Left colon (tissue), 2 donors: ENCODE measurements at regions not wholly inside any gene's neighbourhood (a gene's known extent, or its start where the extent isn't known, plus 50 kb on each side); places are given as distances from the start of the nearest gene placed in this dataset.

ENCODE experiments used
- ATAC-seq: fragments of 200-7000 bp; cut with Tn5 transposase; one replicate; pipeline ENCODE4 v1.9.1; 2020; ENCODE audit warnings: mild to moderate bottlenecking, moderate library complexity
- DNase-seq, 2 donors: peaks; one replicate each; pipeline ENCODE4 v3.0.0-alpha.2; 2020
- intact Hi-C, 2 donors: fragments of 100-400 bp; cut with DNase I in 1 of 2; cut with micrococcal nuclease in 1 of 2; formaldehyde crosslinking; loops; one replicate each; pipeline versions ENCODE4 v1.11.2 to v1.14.0; 2022; cut with DNase I, micrococcal nuclease
- donor health status: DM: no; HTN: no; CAD: no.
- donor health status: DM: yes; HTN: yes; CAD: no.

- DNase-seq (no peak), ATAC-seq (no peak)
- intact Hi-C loops = no loop called here
Observed at GRCh38 chr19:28224441-28224840, 988.5 kb downstream of the UQCRFS1 start.

- ATAC-seq (no peak), DNase-seq (no peak)
- intact Hi-C loops = no loop called here
Observed at GRCh38 chr19:28221736-28222135, 991.2 kb downstream of the UQCRFS1 start.

- ATAC-seq = no peak
- intact Hi-C loops = no loop called here
- DNase-seq = no peak
Observed at GRCh38 chr19:28218728-28219127, 994.2 kb downstream of the UQCRFS1 start.

GRCh38 chr19:28217022-28217421 lies 995.9 kb downstream of the UQCRFS1 start:
- DNase-seq (no peak), ATAC-seq (no peak)
- intact Hi-C loops = no loop called here

GRCh38 chr19:28213470-28214082 lies 999.4 kb downstream of the UQCRFS1 start:
- ATAC-seq (no peak), DNase-seq (no peak)
- intact Hi-C loops = no loop called here

GRCh38 chr19:28210886-28211285 lies 1002.1 kb downstream of the UQCRFS1 start:
- DNase-seq (no peak), ATAC-seq (no peak)
- intact Hi-C loops = no loop called here

GRCh38 chr19:28208745-28209144 lies 1004.2 kb downstream of the UQCRFS1 start:
- intact Hi-C loops = no loop called here
- DNase-seq (no peak), ATAC-seq (no peak)

GRCh38 chr19:28207244-28207643 lies 1005.7 kb downstream of the UQCRFS1 start:
- ATAC-seq (no peak), DNase-seq (no peak)
- intact Hi-C loops = no loop called here

- no peak for ATAC-seq
- intact Hi-C loops = no loop called here
- no peak for DNase-seq
Observed at GRCh38 chr19:28201462-28201943, 1011.4 kb downstream of the UQCRFS1 start.

- ATAC-seq = peak; percentile 48
- intact Hi-C loops = no loop called here
- no peak for DNase-seq
Observed at GRCh38 chr19:28199323-28199722, 1013.6 kb downstream of the UQCRFS1 start.

GRCh38 chr19:28196961-28197360 lies 1016.0 kb downstream of the UQCRFS1 start:
- DNase-seq (peak in 1 of 2 donors; percentile 3), ATAC-seq (no peak)
- intact Hi-C loops = no loop called here

- intact Hi-C loops = no loop called here
- DNase-seq = no peak
- no peak for ATAC-seq
Observed at GRCh38 chr19:28196101-28196500, 1016.9 kb downstream of the UQCRFS1 start.

GRCh38 chr19:28185646-28186045 lies 1027.3 kb downstream of the UQCRFS1 start:
- DNase-seq (no peak), ATAC-seq (no peak)
- intact Hi-C loops = no loop called here

- no peak for DNase-seq
- intact Hi-C loops = no loop called here
- no peak for ATAC-seq
Observed at GRCh38 chr19:28184997-28185396, 1028.0 kb downstream of the UQCRFS1 start.

- intact Hi-C loops = no loop called here
- ATAC-seq (no peak), DNase-seq (no peak)
Observed at GRCh38 chr19:28176193-28176592, 1036.8 kb downstream of the UQCRFS1 start.

GRCh38 chr19:28171983-28172382 lies 1041.0 kb downstream of the UQCRFS1 start:
- intact Hi-C loops = no loop called here
- ATAC-seq (no peak), DNase-seq (no peak)

- no peak for ATAC-seq
Observed at GRCh38 chr19:28170066-28170465, 1042.9 kb downstream of the UQCRFS1 start.

GRCh38 chr19:28169168-28169887 lies 1043.6 kb downstream of the UQCRFS1 start:
- intact Hi-C loops = no loop called here
- DNase-seq (no peak), ATAC-seq (no peak)

More at GRCh38 chr19:28170066-28170465, 1042.9 kb downstream of the UQCRFS1 start:
- intact Hi-C loops = no loop called here
- DNase-seq = no peak

GRCh38 chr19:28168557-28168956 lies 1044.4 kb downstream of the UQCRFS1 start:
- ATAC-seq (no peak), DNase-seq (no peak)
- intact Hi-C loops = no loop called here

- DNase-seq = no peak
- intact Hi-C loops = no loop called here
- no peak for ATAC-seq
Observed at GRCh38 chr19:28166025-28166424, 1046.9 kb downstream of the UQCRFS1 start.

GRCh38 chr19:28164214-28164613 lies 1048.7 kb downstream of the UQCRFS1 start:
- ATAC-seq = no peak
- intact Hi-C loops = no loop called here
- no peak for DNase-seq
